SU-DHL-6 (cell line): ENCODE measurements at regions not wholly inside any gene's neighbourhood (a gene's known extent, or its start where the extent isn't known, plus 50 kb on each side); places are given as distances from the start of the nearest gene placed in this dataset.

Source experiments
- EZH2phosphoT487 ChIP-seq: fragments of 200-600 bp; sonication (generic), shearing (Covaris generic); conservative IDR thresholded peaks from 2 replicates; pipeline ENCODE4 v1.6.1; 2018; ENCODE audit warnings: mild to moderate bottlenecking, antibody characterized with exemption, low read length, moderate library complexity, mixed read lengths
- TF ChIP-seq, protein P1 (sequence below): fragments of 200-600 bp; sonication (generic); IDR thresholded peaks from one replicate; pipeline ENCODE4 v1.5.1; 2017; ENCODE audit warnings: antibody characterized with exemption, mild to moderate bottlenecking, low read length, moderate library complexity; ENCODE audit not compliant: insufficient read depth, poor library complexity, severe bottlenecking

DNA sequence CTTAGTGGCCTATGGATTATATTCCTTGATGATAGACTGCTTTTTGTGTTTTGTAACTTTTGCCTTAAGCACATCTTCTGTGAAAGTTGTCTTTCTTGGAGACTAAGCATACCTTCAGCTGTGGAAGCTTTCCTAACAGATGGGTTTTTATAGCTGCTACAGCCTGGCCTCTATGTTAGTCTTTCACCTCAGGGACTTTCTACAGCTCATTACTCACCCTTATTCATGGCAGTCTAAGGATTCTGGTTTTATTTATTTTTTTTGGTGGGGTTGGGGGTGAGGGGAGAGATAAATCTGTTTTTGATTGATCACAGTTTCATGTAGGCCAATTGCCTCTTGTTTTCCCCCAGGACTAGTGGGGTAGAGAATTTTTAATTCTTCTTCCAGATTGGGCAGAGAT is 219.9 kb downstream of the DKK1 start:
- TF ChIP-seq, protein P1, sequence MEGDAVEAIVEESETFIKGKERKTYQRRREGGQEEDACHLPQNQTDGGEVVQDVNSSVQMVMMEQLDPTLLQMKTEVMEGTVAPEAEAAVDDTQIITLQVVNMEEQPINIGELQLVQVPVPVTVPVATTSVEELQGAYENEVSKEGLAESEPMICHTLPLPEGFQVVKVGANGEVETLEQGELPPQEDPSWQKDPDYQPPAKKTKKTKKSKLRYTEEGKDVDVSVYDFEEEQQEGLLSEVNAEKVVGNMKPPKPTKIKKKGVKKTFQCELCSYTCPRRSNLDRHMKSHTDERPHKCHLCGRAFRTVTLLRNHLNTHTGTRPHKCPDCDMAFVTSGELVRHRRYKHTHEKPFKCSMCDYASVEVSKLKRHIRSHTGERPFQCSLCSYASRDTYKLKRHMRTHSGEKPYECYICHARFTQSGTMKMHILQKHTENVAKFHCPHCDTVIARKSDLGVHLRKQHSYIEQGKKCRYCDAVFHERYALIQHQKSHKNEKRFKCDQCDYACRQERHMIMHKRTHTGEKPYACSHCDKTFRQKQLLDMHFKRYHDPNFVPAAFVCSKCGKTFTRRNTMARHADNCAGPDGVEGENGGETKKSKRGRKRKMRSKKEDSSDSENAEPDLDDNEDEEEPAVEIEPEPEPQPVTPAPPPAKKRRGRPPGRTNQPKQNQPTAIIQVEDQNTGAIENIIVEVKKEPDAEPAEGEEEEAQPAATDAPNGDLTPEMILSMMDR: no peak
- TF ChIP-seq EZH2phosphoT487: no peak
